GM04504 (cell line): ENCODE measurements at regions not wholly inside any gene's neighbourhood (a gene's known extent, or its start where the extent isn't known, plus 50 kb on each side); places are given as distances from the start of the nearest gene placed in this dataset.

Experiments
- DNase-seq: peaks from one replicate; pipeline ENCODE4 v3.0.0-alpha.2; 2012; ENCODE audit warnings: low read depth

DNA sequence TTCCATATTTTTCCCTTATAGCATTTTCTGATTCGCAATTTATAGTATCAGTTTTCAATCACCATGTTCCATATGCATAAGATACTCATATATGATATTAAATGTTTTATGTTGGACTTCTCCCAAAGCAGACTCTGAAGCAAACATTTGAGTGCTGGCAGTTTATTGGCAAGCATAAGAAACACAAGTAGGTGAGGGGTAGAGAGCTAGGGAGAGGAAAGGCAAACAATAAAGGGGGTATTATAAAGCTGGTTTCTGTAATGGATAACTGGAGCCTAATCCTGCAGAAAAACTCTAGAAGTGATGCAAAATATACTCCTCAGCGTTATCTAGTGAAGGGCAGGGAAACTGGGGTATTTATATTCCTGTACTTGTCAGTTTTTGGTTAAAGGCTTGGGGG is 491.5 kb upstream of the TGFBR2 start:
- no peak for DNase-seq

DNA sequence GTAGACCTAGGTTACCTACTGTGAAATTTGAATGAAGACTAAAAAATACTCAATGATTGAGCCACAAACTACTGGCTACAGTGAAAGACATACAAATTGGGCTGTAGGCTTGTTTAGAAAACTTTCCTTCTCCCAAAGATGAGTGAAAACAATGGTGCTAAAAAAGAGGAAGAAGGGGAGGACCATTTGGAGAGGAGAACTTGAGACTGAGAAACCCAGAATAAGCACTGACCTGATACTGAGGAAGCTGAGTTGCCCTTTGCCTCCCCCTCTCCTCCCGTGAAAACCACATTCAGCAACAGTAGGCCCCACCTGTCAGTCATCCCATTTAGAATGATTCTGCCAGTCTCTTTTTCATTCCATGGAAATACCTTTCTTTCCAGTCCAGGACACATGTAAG is 484.0 kb upstream of the TGFBR2 start:
- no peak for DNase-seq

DNA sequence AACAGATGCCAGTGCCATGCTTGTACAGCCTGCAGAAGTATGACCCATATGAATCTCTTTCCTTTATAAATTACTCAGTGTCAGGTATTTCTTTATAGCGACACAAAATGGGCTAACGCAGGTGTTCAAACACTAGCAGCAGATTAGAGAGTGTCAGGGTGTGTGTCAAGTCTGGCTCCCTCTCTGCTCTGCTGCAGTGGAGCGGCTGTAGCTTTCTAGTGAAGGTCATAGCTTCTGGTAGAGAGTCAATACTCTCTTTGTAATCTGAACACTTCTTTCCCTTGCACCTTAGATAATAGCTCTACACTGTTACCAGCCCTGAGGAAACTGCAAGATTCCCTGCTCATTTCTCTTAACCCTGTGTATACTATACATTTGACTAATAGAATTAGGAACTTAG is 483.2 kb upstream of the TGFBR2 start:
- DNase-seq, result no peak

DNA sequence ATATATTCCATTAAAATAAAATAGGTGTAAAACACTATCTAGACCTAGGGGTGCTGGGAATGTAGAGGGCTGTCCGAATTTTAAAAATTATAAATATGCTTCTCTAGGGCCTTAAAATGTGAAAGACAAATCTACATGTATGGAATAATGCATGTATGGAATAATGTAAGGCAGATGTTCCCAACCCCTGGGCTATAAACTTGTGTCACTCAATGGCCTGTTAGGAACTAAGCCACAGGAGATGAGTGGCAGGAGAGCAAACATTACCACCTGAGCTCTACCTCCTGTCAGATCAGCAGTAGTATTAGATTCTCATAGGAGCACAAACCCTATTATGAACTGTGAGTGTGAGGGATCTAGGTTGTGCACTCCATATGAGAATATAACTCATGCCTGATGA is 482.6 kb upstream of the TGFBR2 start:
- DNase-seq, result no peak

DNA sequence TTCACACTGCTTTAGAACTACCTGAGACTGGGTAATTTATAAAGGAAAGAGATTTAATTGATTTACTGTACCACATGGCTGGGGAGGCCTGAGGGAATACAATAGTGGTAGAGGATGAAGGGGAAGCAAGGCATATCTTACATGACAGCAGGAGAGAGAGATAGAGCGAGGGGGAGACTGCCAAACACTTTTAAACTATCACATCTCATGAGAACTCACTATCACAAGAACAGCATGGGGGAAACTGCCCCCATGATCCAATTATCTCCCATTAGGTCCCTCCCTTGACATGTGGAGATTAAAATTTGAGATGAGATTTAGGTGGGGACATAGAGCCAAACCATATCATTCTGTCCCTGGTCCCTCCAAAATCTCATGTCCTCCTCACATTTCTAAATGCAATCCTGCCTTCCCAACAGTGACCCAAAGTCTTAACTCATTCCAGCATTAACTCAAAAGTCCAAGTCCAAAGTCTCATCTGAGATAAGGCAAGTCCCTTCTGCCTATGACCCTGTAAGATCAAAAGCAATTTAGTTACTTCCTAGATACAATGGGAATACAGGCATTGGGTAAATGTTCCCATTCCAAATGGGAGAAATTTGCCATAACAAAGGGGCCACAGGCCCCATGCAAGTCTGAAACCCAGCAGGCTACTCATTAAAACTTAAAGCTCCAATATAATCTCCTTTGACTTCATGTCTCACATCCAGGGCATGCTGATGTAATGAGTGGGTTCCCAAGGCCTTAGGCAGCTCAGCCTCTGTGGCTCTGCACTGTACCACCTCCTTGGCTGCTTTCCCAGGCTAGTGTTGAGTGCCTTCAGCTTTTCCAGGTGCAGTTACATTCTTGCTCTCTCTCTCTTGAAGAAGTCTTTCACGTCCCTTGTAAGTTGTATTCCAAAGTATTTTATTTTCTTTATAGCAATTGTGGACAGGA is 481.7 kb upstream of the TGFBR2 start:
- no peak for DNase-seq

DNA sequence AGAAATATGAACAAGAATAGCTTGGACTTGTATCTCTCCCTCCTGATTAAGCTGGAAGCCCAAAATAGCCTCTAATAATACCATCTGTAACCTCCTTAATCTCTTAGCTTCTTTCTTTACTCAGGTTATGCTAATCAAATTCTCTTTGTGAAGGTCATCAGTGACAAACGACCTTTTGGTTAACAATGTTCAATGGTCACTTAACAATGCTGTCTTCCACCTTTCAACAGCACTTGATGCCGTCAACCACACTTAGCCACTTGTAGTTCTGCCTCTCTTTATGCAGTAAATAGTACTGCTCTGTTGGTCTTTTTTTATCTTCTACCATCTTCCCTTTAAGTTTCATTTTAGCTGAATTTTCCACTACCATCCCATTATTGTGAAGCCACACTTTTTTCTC is 476.6 kb upstream of the TGFBR2 start:
- no peak for DNase-seq

DNA sequence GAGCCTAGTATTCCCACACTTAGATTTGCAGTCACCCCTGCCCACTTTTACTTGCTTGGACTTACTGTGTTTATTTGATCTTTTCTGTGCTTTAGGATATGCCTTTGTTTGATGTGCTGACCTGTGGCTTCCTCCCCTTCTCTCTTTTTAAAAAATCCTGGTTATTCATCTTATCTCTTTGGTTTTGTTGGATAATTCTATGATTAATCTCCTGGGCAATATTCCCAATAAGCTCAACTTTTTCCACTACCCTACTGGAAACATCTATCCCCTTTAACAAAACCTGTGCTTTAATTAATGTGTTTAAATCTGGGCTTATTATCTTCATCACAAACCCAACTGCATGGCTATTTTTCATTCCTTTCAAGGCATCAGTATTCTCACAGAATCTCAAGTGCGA is 476.0 kb upstream of the TGFBR2 start:
- DNase-seq, result no peak

DNA sequence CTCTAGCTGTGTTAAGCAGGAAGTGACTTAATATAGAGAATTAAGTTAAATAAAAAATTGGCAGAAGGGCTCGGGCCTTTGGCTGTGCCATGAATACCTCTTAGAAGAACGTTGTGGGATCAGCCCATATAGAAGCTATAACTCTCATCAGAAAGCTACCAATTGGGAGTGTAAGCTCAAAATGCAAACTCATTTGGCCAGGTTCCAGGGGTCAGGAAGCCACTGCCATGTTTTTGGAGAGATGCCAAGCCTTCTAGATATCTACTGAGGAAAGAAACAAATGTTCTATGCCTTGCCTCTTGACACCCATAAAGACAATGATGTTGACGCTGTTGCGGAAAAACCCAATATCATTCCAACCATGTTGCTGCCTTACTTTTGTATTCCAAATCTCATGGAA is 475.2 kb upstream of the TGFBR2 start:
- DNase-seq, result no peak

DNA sequence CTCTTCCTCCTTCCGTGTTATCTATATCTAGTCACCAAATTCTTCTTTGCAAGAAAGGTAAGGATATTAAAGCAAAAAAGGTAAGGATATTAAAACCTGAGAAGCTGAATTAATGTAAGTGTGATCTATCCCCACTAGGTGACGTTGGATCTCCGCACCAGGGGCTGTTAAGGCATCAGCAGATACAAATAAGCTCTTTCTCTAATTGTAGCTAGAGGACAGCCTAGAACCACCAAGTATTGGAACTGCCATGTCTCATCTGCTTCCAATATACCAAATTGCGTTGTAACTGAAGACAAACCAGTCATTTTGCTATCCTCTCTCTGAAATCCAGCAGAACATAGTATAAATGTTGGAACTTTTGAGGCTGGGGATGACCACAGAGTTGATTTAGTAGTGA is 471.2 kb upstream of the TGFBR2 start:
- no peak for DNase-seq

DNA sequence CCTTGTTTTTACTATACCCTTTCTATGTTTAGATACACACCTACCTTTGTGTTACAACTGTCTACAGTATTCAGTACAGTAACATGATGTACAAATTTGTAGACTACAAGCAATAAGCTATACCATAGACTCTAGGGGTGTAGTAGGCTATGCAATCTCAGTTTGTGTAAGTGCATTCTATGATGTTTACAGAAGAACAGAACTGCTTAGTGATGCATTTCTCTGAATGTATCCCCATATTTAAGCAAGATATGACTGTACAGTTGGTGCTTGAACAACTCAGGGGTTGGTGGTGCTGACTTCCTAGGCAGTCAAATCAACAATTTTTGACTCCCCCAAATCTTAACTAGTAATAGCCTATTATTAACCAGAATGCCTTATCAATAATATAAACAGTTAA is 467.1 kb upstream of the TGFBR2 start:
- DNase-seq, result no peak

DNA sequence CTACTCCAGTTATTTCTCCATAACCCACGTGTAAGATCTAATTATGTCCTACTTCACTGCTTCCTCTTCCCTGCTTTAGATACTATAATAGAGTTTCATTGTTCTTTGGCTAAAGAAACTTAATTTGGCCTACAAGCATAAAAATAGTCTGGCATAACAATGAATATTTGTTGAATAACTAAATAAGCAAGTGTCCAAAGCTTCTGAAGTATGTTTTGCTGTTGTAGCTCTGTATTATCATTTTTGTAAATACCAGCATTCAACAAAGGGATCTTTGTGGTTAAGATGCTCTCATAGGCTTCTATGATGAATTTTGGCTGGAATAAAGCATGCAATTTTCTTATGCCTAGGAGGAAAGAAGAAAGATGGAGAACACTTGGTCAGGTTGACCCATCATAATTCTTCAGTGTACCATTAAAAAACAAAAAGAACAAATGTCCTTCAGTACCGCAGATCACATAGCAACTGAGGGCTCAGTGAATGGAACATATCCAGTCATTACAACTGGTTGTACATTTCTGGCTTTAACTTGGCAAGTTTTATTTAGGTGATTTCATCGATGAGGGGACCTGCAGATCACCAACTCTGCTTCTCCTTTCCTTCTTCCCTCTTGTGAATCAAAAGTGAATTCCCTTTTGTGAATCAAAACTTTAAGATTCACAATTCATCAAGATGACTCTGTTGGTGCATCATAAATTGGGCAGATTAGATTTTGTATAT is 465.9 kb upstream of the TGFBR2 start:
- DNase-seq, result no peak

DNA sequence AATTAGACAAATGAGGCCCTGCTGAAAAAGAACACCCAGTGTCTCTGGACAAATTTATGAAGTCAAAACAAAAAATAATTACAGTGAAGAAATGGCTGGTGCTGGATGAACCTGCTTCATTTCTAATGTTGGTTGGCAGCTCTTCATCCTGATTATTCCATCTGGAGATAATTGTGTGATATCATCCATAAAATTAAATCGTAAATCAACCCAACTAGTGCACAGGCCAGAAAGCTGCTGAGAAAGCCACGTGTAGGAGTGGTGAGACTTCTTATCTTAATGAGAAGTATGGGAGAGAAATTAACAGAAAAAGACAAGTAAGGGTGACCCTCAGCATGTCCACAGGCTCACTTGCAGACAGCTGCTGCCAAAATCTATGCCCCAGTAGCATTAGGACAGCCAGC is 465.2 kb upstream of the TGFBR2 start:
- no peak for DNase-seq

DNA sequence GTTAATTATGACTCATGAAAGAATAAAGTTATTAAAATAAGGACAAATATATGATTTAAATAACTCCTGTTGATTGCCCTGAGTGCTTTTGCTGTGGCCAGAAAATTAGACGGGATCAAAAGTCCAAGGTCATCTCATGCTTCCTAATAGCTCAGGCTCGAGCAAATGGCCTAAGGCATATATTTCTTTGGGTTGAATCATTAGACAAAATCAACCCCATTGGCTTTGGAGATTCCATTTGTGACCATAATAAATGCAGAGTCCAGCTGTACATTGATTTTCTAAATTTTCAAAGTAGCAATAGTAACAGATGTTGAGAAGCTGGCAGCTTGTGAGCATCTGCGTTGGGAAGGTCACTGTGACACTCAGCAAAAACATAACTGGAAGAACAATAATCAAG is 464.5 kb upstream of the TGFBR2 start:
- no peak for DNase-seq

DNA sequence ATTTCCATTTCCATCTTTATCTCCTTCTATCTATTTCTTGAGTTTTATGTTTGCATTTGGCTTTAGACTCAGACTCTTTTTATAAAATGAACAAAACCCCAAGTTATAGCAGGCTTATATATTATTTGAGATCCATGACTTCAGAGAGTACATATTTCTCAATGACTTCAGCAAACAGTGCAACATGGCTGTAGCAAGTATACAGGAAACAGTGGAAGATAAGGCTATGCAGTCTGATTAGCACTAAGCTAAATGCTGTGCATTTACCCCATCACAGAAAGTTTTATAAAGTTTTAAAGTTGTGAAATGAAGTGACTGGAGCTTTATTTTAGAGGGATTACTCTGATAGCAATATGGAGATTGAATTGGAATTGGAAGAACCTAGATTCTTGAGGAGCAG is 463.5 kb upstream of the TGFBR2 start:
- no peak for DNase-seq

DNA sequence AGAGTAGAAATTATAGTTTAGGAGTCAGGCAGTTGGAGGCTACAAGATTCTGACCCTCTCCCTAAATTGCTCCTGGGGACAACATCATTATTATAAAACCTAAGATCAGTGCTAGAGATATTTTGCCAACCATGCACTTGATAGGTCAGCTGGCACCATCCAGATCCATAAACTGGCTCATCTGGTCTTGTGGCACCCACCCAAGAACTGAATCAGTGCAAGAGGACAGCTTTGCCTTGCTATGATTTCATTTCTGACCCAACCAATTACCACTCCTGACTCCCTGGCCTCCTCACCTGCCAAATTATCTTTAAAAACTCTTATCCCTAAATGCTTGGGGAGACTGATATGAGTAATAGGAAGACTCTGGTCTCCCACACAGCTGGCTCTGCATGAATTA is 461.1 kb upstream of the TGFBR2 start:
- DNase-seq, result no peak

DNA sequence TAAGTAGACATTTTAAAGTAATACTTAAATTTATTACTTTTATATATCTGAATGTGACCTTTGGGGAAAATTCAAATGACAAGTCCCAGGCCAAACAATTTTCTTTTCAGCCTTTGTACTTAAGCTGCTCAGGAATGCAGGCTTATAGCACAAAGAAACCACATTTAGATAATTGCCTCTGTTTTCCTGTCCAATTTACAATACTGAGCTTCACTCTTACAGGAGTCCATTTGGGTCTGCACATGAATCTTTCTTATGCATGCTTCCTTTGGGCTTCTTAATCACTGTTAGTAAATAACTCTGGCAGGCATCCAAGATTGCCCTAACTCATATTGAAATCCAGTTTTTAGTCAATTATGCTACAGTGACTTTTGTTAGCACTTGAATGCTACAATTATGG is 459.4 kb upstream of the TGFBR2 start:
- no peak for DNase-seq

DNA sequence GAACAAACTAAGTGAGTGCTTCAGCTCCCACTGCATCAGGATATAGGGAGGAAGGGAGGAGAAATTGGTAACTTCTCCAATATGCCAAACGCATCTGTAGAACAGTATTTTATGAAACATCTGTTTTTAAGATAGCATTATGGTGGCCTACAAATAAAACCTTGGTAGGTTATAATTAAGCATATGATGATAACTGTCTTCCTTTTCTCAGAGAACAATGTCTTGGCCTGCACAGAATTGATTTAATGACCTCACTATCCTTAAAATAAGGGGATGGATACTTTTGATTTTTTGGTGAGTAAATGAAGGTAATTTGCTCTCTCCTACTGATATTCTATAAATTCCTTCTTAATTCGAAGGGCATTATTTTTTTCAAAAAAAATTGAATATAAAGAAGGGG is 451.5 kb upstream of the TGFBR2 start:
- DNase-seq, result no peak

DNA sequence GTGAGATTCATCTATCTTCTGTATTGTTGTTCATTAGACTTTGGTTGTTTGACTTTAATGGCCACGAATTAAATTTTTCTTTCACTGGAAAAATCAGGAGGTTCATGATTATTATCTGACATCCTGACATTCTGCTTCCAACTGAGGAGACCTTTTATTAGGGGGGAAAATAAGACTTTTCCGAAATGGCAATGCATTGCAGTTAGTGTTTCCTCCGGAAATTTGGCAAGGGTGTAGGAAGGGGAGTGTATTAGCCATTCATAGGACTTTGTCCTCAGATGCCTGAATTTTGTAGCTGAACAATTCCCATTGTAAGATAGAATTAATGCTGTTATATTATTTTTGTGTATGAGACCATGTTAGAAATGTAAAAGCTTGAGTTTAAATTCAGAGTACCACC is 450.6 kb upstream of the TGFBR2 start:
- DNase-seq, result no peak

DNA sequence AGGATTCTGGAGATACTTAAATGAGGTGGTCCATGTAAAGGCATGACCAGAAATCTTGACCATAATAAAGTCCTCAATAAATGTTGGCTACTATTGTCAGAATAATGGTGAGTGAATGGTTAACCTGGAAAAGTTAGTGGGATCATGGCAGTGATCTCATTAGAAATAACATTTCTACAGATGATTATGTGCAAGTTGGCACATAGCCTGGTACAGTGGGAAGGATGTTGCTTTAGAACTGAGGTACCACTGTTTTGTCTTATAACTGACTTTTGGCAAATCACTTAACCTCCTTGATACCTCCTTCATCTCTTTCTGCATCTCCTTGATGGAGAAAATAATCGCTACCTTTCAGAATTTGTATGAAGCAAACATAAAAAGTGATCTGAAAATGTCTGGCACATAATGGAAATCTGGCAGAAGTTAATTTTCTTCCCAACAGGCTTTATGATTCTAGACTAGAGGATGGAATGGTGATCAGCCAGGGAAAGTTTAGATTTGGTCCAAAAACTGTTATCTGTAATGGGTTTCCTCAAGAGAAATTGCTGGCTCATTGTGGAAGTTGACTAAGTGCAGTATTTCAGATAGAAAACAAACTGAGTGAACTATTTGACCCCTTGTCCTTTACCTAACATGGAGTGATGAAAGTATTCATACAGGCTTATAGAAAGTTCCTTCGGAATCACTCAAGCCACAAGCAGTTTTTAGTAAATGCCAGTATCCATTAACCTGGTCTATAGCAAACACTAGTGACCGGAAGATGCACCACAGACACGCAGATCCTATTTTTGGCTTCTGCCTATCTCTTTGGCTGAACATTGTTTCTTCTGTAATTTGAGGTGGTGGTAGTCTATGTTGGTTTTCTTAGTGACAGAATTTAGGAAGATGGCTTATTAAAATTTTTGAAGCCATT is 449.6 kb upstream of the TGFBR2 start:
- DNase-seq, result no peak

DNA sequence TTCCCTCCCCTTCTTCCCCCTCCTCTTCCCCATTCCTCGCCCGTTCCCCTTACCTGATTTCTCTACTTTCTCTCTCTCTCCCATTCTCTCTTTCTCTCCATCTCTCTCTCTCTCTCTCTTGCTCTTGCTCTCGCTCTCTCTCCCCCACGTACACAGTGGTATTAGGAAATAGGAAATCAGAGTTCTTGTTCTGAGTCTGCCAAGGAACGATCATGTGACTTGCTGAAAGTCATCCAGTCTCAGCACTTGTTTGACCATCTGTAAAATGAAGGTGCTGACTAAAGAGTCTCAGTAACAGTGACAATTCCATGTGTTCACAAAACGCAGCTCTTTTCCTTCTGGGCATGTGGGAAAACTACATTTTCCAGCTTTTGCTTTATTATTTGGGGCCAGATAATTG is 445.0 kb upstream of the TGFBR2 start:
- DNase-seq, result peak; percentile 54

DNA sequence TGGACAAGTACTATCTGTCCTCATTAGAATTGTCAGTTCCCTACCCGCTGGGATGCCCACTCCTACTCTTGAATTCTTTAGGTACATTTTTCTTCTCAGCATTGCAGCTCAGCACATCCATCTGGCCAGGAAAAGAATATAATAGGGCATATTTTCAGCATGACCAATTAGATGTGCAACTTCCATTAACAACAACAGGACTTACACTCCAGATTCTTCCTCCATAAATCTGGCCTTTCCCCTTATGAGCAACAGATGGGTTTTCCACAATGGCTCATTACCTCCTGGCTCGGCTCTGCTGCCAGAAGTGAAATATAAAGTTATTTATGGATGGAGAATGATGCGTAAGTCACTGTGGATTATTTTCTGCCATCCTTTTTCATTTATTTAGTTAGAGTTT is 443.8 kb upstream of the TGFBR2 start:
- peak; percentile 90 for DNase-seq

DNA sequence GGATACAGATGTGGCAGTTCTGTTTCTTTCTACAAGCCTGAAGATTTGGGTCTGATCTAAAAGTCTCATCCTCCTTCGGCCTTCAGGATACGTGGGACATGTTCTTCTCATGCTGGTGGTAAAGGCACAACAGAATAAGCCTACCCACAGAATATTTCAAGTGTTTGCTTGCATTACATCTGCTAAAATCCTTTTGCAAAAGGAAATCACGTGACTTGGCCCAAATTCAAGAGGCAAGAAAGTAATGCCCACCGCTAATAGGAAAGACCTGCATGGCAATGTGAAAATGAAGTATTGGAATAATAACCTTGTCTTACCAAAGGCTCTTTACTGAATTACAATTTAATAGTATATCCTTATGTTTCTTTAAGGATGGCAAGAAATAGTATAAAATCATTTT is 439.9 kb upstream of the TGFBR2 start:
- DNase-seq, result no peak
